ENCODE measurements at regions not wholly inside any gene's neighbourhood (a gene's known extent, or its start where the extent isn't known, plus 50 kb on each side); places are given as distances from the start of the nearest gene placed in this dataset.

- Histone ChIP-seq H3K9me3 (ENCODE audit: low read length) (no peaks in the 10 kb centered on the region), H3K36me3 (ENCODE audit: insufficient read depth, low read length) (no peaks in the 10 kb centered on the region), H2AFZ (ENCODE audit: low read depth, low read length) (no peak overlapping the region), H3K79me2 (replicated peaks; ENCODE audit: insufficient read depth, low read length) (no peaks in the 10 kb centered on the region), H3F3A (ENCODE audit: insufficient read depth, low read length, poor library complexity, severe bottlenecking) (no peaks in the 10 kb centered on the region), H3K27me3 (ENCODE audit: insufficient read depth, low read depth, low read length) (no peaks in the 10 kb centered on the region), H4K20me1 (ENCODE audit: insufficient read depth) (no peaks in the 10 kb centered on the region), H3K4me2 (ENCODE audit: low read length) (no peak overlapping the region), H3K9ac (ENCODE audit: low read length) (no peak overlapping the region), H3K4me3 (ENCODE audit: low read length) (no peak overlapping the region), H3K9me2 (ENCODE audit: insufficient read depth, low read length) (no peaks in the 10 kb centered on the region), H3K27ac (ENCODE audit: low read length) (no peak overlapping the region)
- no peak for TF ChIP-seq EP300 (conservative IDR thresholded peaks at IDR 0.05; ENCODE audit: poor library complexity, severe bottlenecking)
- no peak for TF ChIP-seq REST (IDR thresholded peaks at IDR 0.05; ENCODE audit: borderline replicate concordance)
- no peak for TF ChIP-seq SMC3 (conservative IDR thresholded peaks at IDR 0.05; ENCODE audit: poor library complexity)
- no peak for TF ChIP-seq RAD21 (conservative IDR thresholded peaks at IDR 0.05)
- TF ChIP-seq EZH2 (IDR thresholded peaks at IDR 0.05; ENCODE audit: borderline replicate concordance, insufficient read depth, low read length, poor library complexity, severe bottlenecking), result no peak
- no peak for TF ChIP-seq POLR2AphosphoS5 (IDR thresholded peaks at IDR 0.05)
- TF ChIP-seq CTCF (IDR thresholded peaks at IDR 0.05; ENCODE audit: poor library complexity, severe bottlenecking), result no peak
- TF ChIP-seq TAF1 (IDR thresholded peaks at IDR 0.05; ENCODE audit: low read depth), result no peak
- no peak for TF ChIP-seq MXI1 (conservative IDR thresholded peaks at IDR 0.05; ENCODE audit: poor library complexity, severe bottlenecking)
Measured at GRCh38 chr2:138960191-138960590, 180.0 kb upstream of the NXPH2 start.

- no peak for TF ChIP-seq EP300 (conservative IDR thresholded peaks at IDR 0.05; ENCODE audit: poor library complexity, severe bottlenecking)
- no peak for TF ChIP-seq MXI1 (conservative IDR thresholded peaks at IDR 0.05; ENCODE audit: poor library complexity, severe bottlenecking)
- TF ChIP-seq REST (IDR thresholded peaks at IDR 0.05; ENCODE audit: borderline replicate concordance), result no peak
- no peak for TF ChIP-seq SMC3 (conservative IDR thresholded peaks at IDR 0.05; ENCODE audit: poor library complexity)
- TF ChIP-seq RAD21 (conservative IDR thresholded peaks at IDR 0.05), result no peak
- no peak for TF ChIP-seq TAF1 (IDR thresholded peaks at IDR 0.05; ENCODE audit: low read depth)
- no peak for TF ChIP-seq EZH2 (IDR thresholded peaks at IDR 0.05; ENCODE audit: borderline replicate concordance, insufficient read depth, low read length, poor library complexity, severe bottlenecking)
- TF ChIP-seq CTCF (IDR thresholded peaks at IDR 0.05; ENCODE audit: poor library complexity, severe bottlenecking), result no peak
- TF ChIP-seq POLR2AphosphoS5 (IDR thresholded peaks at IDR 0.05), result no peak
- Histone ChIP-seq H3F3A (ENCODE audit: insufficient read depth, low read length, poor library complexity, severe bottlenecking) (no peaks in the 10 kb centered on the region), H3K27ac (ENCODE audit: low read length) (no peak overlapping the region), H2AFZ (ENCODE audit: low read depth, low read length) (no peak overlapping the region), H3K4me2 (ENCODE audit: low read length) (no peak overlapping the region), H3K9me2 (ENCODE audit: insufficient read depth, low read length) (no peaks in the 10 kb centered on the region), H3K79me2 (replicated peaks; ENCODE audit: insufficient read depth, low read length) (no peaks in the 10 kb centered on the region), H3K36me3 (ENCODE audit: insufficient read depth, low read length) (no peaks in the 10 kb centered on the region), H3K9ac (ENCODE audit: low read length) (no peak overlapping the region), H3K27me3 (ENCODE audit: insufficient read depth, low read depth, low read length) (no peaks in the 10 kb centered on the region), H3K4me3 (ENCODE audit: low read length) (no peak overlapping the region), H3K9me3 (ENCODE audit: low read length) (no peaks in the 10 kb centered on the region), H4K20me1 (ENCODE audit: insufficient read depth) (no peaks in the 10 kb centered on the region)
Measured at GRCh38 chr2:138959031-138959430, 178.8 kb upstream of the NXPH2 start.
